Trophoblast cell (in vitro differentiated cells and primary cell): ENCODE measurements at regions not wholly inside any gene's neighbourhood (a gene's known extent, or its start where the extent isn't known, plus 50 kb on each side); places are given as distances from the start of the nearest gene placed in this dataset.

Experiments used
- DNase-seq, 2 donors: peaks; one replicate each; pipeline ENCODE4 v3.0.0-alpha.2; 2016
- H2AFZ ChIP-seq: 2 replicates; pipeline ENCODE4 v1.6.1; 2013; ENCODE audit warnings: low read length, moderate library complexity, mild to moderate bottlenecking; ENCODE audit not compliant: insufficient read depth, poor library complexity
- H2AK5ac ChIP-seq: 2 replicates; pipeline ENCODE4 v1.6.1; 2013; ENCODE audit warnings: mild to moderate bottlenecking, low read length
- H2BK120ac ChIP-seq: 2 replicates; pipeline ENCODE4 v1.6.1; 2013; ENCODE audit warnings: low read length, mild to moderate bottlenecking, moderate library complexity; ENCODE audit not compliant: insufficient read depth, poor library complexity
- H2BK12ac ChIP-seq: 2 replicates; pipeline ENCODE4 v1.6.1; 2013; ENCODE audit warnings: mild to moderate bottlenecking, low read length, moderate library complexity
- H2BK5ac ChIP-seq: 2 replicates; pipeline ENCODE4 v1.6.1; 2013; ENCODE audit warnings: low read length, low read depth, moderate library complexity, mild to moderate bottlenecking; ENCODE audit not compliant: poor library complexity
- H3K14ac ChIP-seq: 2 replicates; pipeline ENCODE4 v1.6.1; 2013; ENCODE audit warnings: mild to moderate bottlenecking, low read length
- H3K18ac ChIP-seq: 2 replicates; pipeline ENCODE4 v1.6.1; 2013; ENCODE audit warnings: mild to moderate bottlenecking, low read length
- H3K23ac ChIP-seq: 2 replicates; pipeline ENCODE4 v1.6.1; 2013; ENCODE audit warnings: low read length
- H3K27ac ChIP-seq: 2 replicates; pipeline ENCODE4 v1.5.1; 2013; ENCODE audit warnings: low read depth, mild to moderate bottlenecking, inconsistent platforms, low read length, moderate library complexity
- H3K27me3 ChIP-seq: 2 replicates; pipeline ENCODE4 v1.6.1; 2013; ENCODE audit warnings: inconsistent platforms, mild to moderate bottlenecking, low read length, moderate library complexity; ENCODE audit not compliant: insufficient read depth
- H3K36me3 ChIP-seq, 2 experiments: 1 replicate in 1 of 2; 2 replicates in 1 of 2; pipeline ENCODE4 v1.6.1; 2013; ENCODE audit warnings: low read length in 2 of 2, mild to moderate bottlenecking in 2 of 2, moderate library complexity in 1 of 2; ENCODE audit not compliant: insufficient read depth in 2 of 2, control insufficient read depth in 1 of 2
- H3K4ac ChIP-seq: 2 replicates; pipeline ENCODE4 v1.6.1; 2013; ENCODE audit warnings: low read depth, mild to moderate bottlenecking, low read length, moderate library complexity
- H3K4me1 ChIP-seq, 2 experiments: 1 replicate in 1 of 2; 2 replicates in 1 of 2; pipeline ENCODE4 v1.6.1; 2013; ENCODE audit warnings: low read length in 2 of 2, mild to moderate bottlenecking in 2 of 2, moderate library complexity in 1 of 2; ENCODE audit not compliant: insufficient read depth in 2 of 2, control insufficient read depth in 1 of 2
- H3K4me2 ChIP-seq: 2 replicates; pipeline ENCODE4 v1.6.1; 2013; ENCODE audit warnings: inconsistent platforms, mild to moderate bottlenecking, low read length, moderate library complexity
- H3K4me3 ChIP-seq: 2 replicates; pipeline ENCODE4 v1.5.1; 2013; ENCODE audit warnings: mild to moderate bottlenecking, low read depth, low read length, inconsistent platforms
- H3K79me1 ChIP-seq: one replicate; pipeline ENCODE4 v1.6.1; 2013; ENCODE audit warnings: low read length
- H3K79me2 ChIP-seq: 2 replicates; pipeline ENCODE4 v1.6.1; 2013; ENCODE audit warnings: low read length, mild to moderate bottlenecking; ENCODE audit not compliant: control insufficient read depth, insufficient read depth, poor library complexity
- H3K9ac ChIP-seq: 2 replicates; pipeline ENCODE4 v1.6.1; 2013; ENCODE audit warnings: mild to moderate bottlenecking, low read length
- H3K9me3 ChIP-seq: 2 replicates; pipeline ENCODE4 v1.6.1; 2013; ENCODE audit warnings: low read depth, mild to moderate bottlenecking, control low read depth, inconsistent platforms, low read length; ENCODE audit not compliant: insufficient read depth
- H4K12ac ChIP-seq: 2 replicates; pipeline ENCODE4 v1.6.1; 2013; ENCODE audit warnings: low read depth, mild to moderate bottlenecking, low read length, moderate library complexity
- H4K8ac ChIP-seq: 2 replicates; pipeline ENCODE4 v1.6.1; 2013; ENCODE audit warnings: low read depth, mild to moderate bottlenecking, low read length, moderate library complexity
- H4K91ac ChIP-seq: one replicate; pipeline ENCODE4 v1.6.1; 2013; ENCODE audit warnings: low read depth, mild to moderate bottlenecking, low read length, moderate library complexity
- whole genome bisulfite sequencing: extraction: QIAGEN DNeasy Blood & Tissue Kit; methylation state at CpG from one replicate; pipeline ENCODE4 v1.1.7; 2013; ENCODE audit warnings: missing lambda C conversion rate; ENCODE audit not compliant: insufficient read length, insufficient coverage; ENCODE audit errors: extremely low coverage; 5-methylcytosine and 5-hydroxymethylcytosine counted together

DNA sequence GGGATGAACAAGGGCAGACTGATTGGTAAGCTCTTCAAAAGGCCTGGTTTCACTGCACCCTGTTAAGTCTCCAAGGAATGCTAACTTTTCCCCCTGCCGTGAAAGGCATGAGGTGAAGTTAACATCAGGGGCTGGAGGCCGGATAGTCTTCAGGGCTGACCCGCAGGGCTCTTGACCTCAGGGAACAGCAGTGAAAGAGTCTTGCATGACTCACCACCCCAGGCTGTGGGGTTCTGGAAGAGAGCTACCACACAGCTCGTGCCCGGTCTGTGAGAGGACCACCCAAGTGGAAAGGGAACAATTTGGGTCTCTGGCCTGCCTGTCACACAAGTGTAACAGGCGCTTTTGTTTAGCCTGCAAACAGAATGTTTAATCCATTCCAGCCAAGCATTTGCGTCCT lies 504.9 kb downstream of the EDEM1 start:
- H4K12ac ChIP-seq, result no peak overlapping the region
- no peak overlapping the region for H2AFZ ChIP-seq
- H3K27ac ChIP-seq, result no peak overlapping the region
- H3K4me1 ChIP-seq, result no peaks in the 10 kb centered on the region
- no peak overlapping the region for H3K18ac ChIP-seq
- H3K9ac ChIP-seq, result no peak overlapping the region
- H3K4ac ChIP-seq, result no peak overlapping the region
- no peaks in the 10 kb centered on the region for H3K79me1 ChIP-seq
- H2BK120ac ChIP-seq, result no peak overlapping the region
- H2AK5ac ChIP-seq, result no peak overlapping the region
- peaks cover 7% of the 10 kb centered on the region for H3K9me3 ChIP-seq
- no peaks in the 10 kb centered on the region for H3K79me2 ChIP-seq
- H2BK5ac ChIP-seq, result no peak overlapping the region
- WGBS, result no CpG with 5 or more reads among the region's 7 CpGs
- H3K4me3 ChIP-seq, result no peak overlapping the region
- no peak overlapping the region for H4K8ac ChIP-seq
- no peak overlapping the region for H2BK12ac ChIP-seq
- H3K4me2 ChIP-seq, result no peak overlapping the region
- H4K91ac ChIP-seq, result no peak overlapping the region
- H3K14ac ChIP-seq, result no peak overlapping the region
- peaks cover 0 to 2% of the 10 kb centered on the region in 2 experiments for H3K36me3 ChIP-seq
- peak; percentile 73 to 74 for DNase-seq
- no peak overlapping the region for H3K23ac ChIP-seq
- H3K27me3 ChIP-seq, result no peaks in the 10 kb centered on the region

DNA sequence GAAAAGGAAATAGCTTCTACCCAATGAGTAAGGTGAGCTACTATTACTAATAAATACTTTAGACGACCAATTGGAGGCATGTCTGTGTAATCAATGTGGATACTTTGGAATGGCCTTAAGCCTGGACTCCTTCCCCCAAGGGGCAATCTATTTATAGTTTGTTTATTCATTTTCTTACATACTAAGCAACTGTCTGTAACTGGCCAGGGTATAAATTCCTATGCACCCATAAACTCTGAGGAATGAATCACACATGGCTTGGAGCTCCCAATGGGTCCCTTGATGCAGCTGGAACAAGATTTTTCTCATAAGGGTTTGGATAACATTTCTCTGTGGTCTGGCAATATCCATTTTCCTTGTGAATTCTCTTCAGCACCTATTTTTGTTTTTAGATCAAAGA lies 506.8 kb downstream of the EDEM1 start:
- WGBS, result no CpG with 5 or more reads among the region's 1 CpG
- Histone ChIP-seq H2BK5ac (no peak overlapping the region), H3K4me2 (no peak overlapping the region), H3K14ac (no peak overlapping the region), H3K9ac (no peak overlapping the region), H2BK12ac (no peak overlapping the region), H4K12ac (no peak overlapping the region), H4K91ac (no peak overlapping the region), H4K8ac (no peak overlapping the region), H3K23ac (no peak overlapping the region), H3K4me1 (no peaks in the 10 kb centered on the region), H3K27ac (no peak overlapping the region), H3K18ac (no peak overlapping the region), H3K27me3 (no peaks in the 10 kb centered on the region), H3K79me1 (no peaks in the 10 kb centered on the region), H3K9me3 (peaks cover 7% of the 10 kb centered on the region), H3K36me3 (peaks cover 0 to 2% of the 10 kb centered on the region in 2 experiments), H3K4me3 (no peak overlapping the region), H2AK5ac (no peak overlapping the region), H3K4ac (no peak overlapping the region), H2BK120ac (no peak overlapping the region), H3K79me2 (no peaks in the 10 kb centered on the region), H2AFZ (no peak overlapping the region)
- DNase-seq, result no peak

DNA sequence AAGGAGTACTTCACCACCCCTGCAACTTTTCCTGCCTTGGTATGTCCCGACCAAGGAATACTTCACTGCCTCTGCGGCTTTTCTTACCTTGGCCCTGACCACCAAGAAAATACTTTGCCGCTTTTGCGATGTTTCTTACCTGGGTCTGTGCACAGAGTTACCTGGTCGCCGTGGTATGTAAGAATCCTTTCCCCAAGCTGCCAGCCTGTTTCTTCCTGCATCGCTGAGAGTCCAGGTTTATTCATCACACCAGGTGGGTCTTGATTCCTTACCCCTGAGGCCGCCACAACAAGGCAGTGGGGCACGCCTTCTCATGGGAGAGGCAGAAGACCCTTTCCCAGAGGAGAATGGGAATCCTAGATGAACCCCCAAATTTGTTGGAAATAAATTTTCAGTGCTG lies 511.3 kb downstream of the EDEM1 start:
- Histone ChIP-seq H4K12ac (no peak overlapping the region), H3K9ac (no peak overlapping the region), H3K27me3 (no peaks in the 10 kb centered on the region), H3K36me3 (no peaks in the 10 kb centered on the region), H3K23ac (no peak overlapping the region), H3K79me2 (no peaks in the 10 kb centered on the region), H3K18ac (no peak overlapping the region), H3K4me2 (no peak overlapping the region), H3K27ac (no peak overlapping the region), H3K4me1 (no peaks in the 10 kb centered on the region), H4K91ac (no peak overlapping the region), H2BK12ac (no peak overlapping the region), H2BK120ac (no peak overlapping the region), H3K79me1 (no peaks in the 10 kb centered on the region), H2BK5ac (no peak overlapping the region), H3K14ac (no peak overlapping the region), H2AK5ac (no peak overlapping the region), H3K4me3 (no peak overlapping the region), H3K9me3 (no peaks in the 10 kb centered on the region), H2AFZ (no peak overlapping the region), H3K4ac (no peak overlapping the region), H4K8ac (no peak overlapping the region)
- peak; percentile 74 to 81 for DNase-seq
- no CpG with 5 or more reads among the region's 9 CpGs for WGBS

DNA sequence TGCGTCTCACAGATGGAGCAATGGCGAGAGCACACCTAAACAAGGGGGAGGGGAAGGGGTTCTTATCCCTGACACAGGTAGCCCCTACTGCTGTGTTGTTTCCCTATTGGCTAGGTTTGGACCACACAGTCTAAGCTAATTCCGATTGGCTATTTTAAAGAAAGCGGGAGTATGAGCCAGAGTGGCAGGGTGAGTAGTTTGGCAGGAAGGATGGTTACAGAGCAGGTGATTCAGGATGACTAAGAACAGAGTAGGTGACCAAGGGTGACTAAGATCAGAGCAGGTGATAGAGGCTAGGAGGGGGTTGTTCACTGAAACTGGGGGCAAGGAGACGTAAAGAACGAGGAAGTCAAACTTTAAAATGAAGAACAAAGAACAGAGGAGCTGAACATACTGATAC lies 511.8 kb downstream of the EDEM1 start:
- Histone ChIP-seq H4K12ac (no peak overlapping the region), H3K4me2 (no peak overlapping the region)
- no CpG with 5 or more reads among the region's 6 CpGs for WGBS

More for the DNA sequence above, 511.8 kb downstream of the EDEM1 start:
- Histone ChIP-seq H2AFZ (no peak overlapping the region), H3K79me2 (no peaks in the 10 kb centered on the region), H3K4me1 (no peaks in the 10 kb centered on the region), H3K18ac (no peak overlapping the region), H3K14ac (no peak overlapping the region), H3K23ac (no peak overlapping the region), H3K27me3 (no peaks in the 10 kb centered on the region), H4K91ac (no peak overlapping the region), H3K4ac (no peak overlapping the region), H4K8ac (no peak overlapping the region), H3K9ac (no peak overlapping the region), H2AK5ac (no peak overlapping the region), H2BK5ac (no peak overlapping the region), H3K27ac (no peak overlapping the region), H3K36me3 (no peaks in the 10 kb centered on the region), H2BK120ac (no peak overlapping the region), H3K9me3 (no peaks in the 10 kb centered on the region), H2BK12ac (no peak overlapping the region), H3K4me3 (no peak overlapping the region), H3K79me1 (no peaks in the 10 kb centered on the region)
- peak; percentile 32 to 65 for DNase-seq
